NT2/D1 (cell line): ENCODE measurements at regions not wholly inside any gene's neighbourhood (a gene's known extent, or its start where the extent isn't known, plus 50 kb on each side); places are given as distances from the start of the nearest gene placed in this dataset.

Source experiments
- DNase-seq: peaks from one replicate; pipeline ENCODE4 v3.0.0-alpha.2; 2011; ENCODE audit warnings: low read depth, low spot score
- H3K27me3 ChIP-seq: 2 replicates; pipeline ENCODE4 v1.6.0; 2011; ENCODE audit warnings: mild to moderate bottlenecking; ENCODE audit not compliant: insufficient read length, insufficient read depth
- H3K36me3 ChIP-seq: 2 replicates; pipeline ENCODE4 v1.6.1; 2011; ENCODE audit warnings: mild to moderate bottlenecking, low read length, mixed read lengths; ENCODE audit not compliant: insufficient read depth, insufficient read length
- H3K4me1 ChIP-seq: 2 replicates; pipeline ENCODE4 v1.5.1; 2011; ENCODE audit not compliant: insufficient read depth, insufficient read length
- H3K4me3 ChIP-seq: 2 replicates; pipeline ENCODE4 v1.5.1; 2011; ENCODE audit warnings: low read depth; ENCODE audit not compliant: insufficient read length
- H3K9ac ChIP-seq: 2 replicates; pipeline ENCODE4 v1.6.0; 2011; ENCODE audit warnings: low read depth; ENCODE audit not compliant: insufficient read length
- H3K9me3 ChIP-seq: 2 replicates; pipeline ENCODE4 v1.5.1; 2011; ENCODE audit warnings: mild to moderate bottlenecking, low read length; ENCODE audit not compliant: insufficient read depth
- SUZ12 ChIP-seq: IDR thresholded peaks from 2 replicates; pipeline ENCODE4 v1.6.1; 2011; ENCODE audit not compliant: insufficient read length, insufficient read depth; ENCODE audit errors: extremely low read depth
- YY1 ChIP-seq: IDR thresholded peaks from 2 replicates; pipeline ENCODE4 v1.6.1; 2011; ENCODE audit not compliant: insufficient read length, insufficient read depth
- ZNF274 ChIP-seq: IDR thresholded peaks from 2 replicates; pipeline ENCODE4 v1.6.1; 2011; ENCODE audit warnings: mild to moderate bottlenecking, low read depth, low read length

GRCh38 chr2:235141411-235142128 lies 189.8 kb downstream of the SH3BP4 start:
- Histone ChIP-seq H3K9ac (no peak overlapping the region), H3K36me3 (no peaks in the 10 kb centered on the region), H3K9me3 (no peaks in the 10 kb centered on the region), H3K4me3 (no peak overlapping the region), H3K4me1 (no peaks in the 10 kb centered on the region), H3K27me3 (no peaks in the 10 kb centered on the region)
- DNase-seq: no peak
- TF ChIP-seq YY1: no peak
- no peak for TF ChIP-seq SUZ12
- TF ChIP-seq ZNF274: no peak

- TF ChIP-seq ZNF274 (no peak), SUZ12 (no peak), YY1 (no peak)
- peaks cover 2% of the 10 kb centered on the region for H3K27me3 ChIP-seq
- DNase-seq: no peak
- no peak overlapping the region for H3K9ac ChIP-seq
- no peak overlapping the region for H3K4me3 ChIP-seq
- H3K4me1 ChIP-seq: no peaks in the 10 kb centered on the region
- no peaks in the 10 kb centered on the region for H3K36me3 ChIP-seq
- no peaks in the 10 kb centered on the region for H3K9me3 ChIP-seq
Observed at GRCh38 chr2:235142601-235143000, 190.8 kb downstream of the SH3BP4 start.

- no peak for DNase-seq
- no peak overlapping the region for H3K4me3 ChIP-seq
- no peaks in the 10 kb centered on the region for H3K36me3 ChIP-seq
- H3K4me1 ChIP-seq: no peaks in the 10 kb centered on the region
- no peaks in the 10 kb centered on the region for H3K9me3 ChIP-seq
- TF ChIP-seq YY1: no peak
- no peak for TF ChIP-seq ZNF274
- no peak for TF ChIP-seq SUZ12
- H3K27me3 ChIP-seq: peaks cover 2% of the 10 kb centered on the region
- H3K9ac ChIP-seq: no peak overlapping the region
Observed at GRCh38 chr2:235143789-235144188, 192.0 kb downstream of the SH3BP4 start.

- H3K9ac ChIP-seq: no peak overlapping the region
- no peaks in the 10 kb centered on the region for H3K36me3 ChIP-seq
- TF ChIP-seq SUZ12 (no peak), YY1 (no peak)
- DNase-seq: no peak
- H3K4me1 ChIP-seq: no peaks in the 10 kb centered on the region
- H3K9me3 ChIP-seq: no peaks in the 10 kb centered on the region
- H3K4me3 ChIP-seq: no peak overlapping the region
- H3K27me3 ChIP-seq: peaks cover 2% of the 10 kb centered on the region
Observed at GRCh38 chr2:235144291-235144690, 192.5 kb downstream of the SH3BP4 start.

- no peak for DNase-seq
- Histone ChIP-seq H3K36me3 (no peaks in the 10 kb centered on the region), H3K9me3 (no peaks in the 10 kb centered on the region), H3K27me3 (peaks cover 2% of the 10 kb centered on the region), H3K4me3 (no peak overlapping the region), H3K9ac (no peak overlapping the region), H3K4me1 (no peaks in the 10 kb centered on the region)
- no peak for TF ChIP-seq SUZ12
- no peak for TF ChIP-seq ZNF274
Observed at GRCh38 chr2:235146206-235146605, 194.4 kb downstream of the SH3BP4 start.

- Histone ChIP-seq H3K9ac (no peak overlapping the region), H3K4me3 (no peak overlapping the region), H3K4me1 (no peaks in the 10 kb centered on the region), H3K9me3 (no peaks in the 10 kb centered on the region), H3K27me3 (peaks cover 2% of the 10 kb centered on the region), H3K36me3 (no peaks in the 10 kb centered on the region)
- no peak for TF ChIP-seq ZNF274
- no peak for TF ChIP-seq SUZ12
- no peak for TF ChIP-seq YY1
- DNase-seq: no peak
Observed at GRCh38 chr2:235146871-235147565, 195.2 kb downstream of the SH3BP4 start.

GRCh38 chr2:235148201-235149170 lies 196.7 kb downstream of the SH3BP4 start:
- no peaks in the 10 kb centered on the region for H3K9me3 ChIP-seq
- no peaks in the 10 kb centered on the region for H3K4me1 ChIP-seq
- no peak for DNase-seq
- TF ChIP-seq ZNF274: no peak
- TF ChIP-seq SUZ12: no peak
- TF ChIP-seq YY1: no peak
- H3K36me3 ChIP-seq: no peaks in the 10 kb centered on the region
- no peak overlapping the region for H3K9ac ChIP-seq
- H3K27me3 ChIP-seq: peaks cover 2% of the 10 kb centered on the region
- no peak overlapping the region for H3K4me3 ChIP-seq
